NCI-H2081 treated with DMSO at 0.1 percent for 48 hours (cell line): ENCODE measurements at regions not wholly inside any gene's neighbourhood (a gene's known extent, or its start where the extent isn't known, plus 50 kb on each side); places are given as distances from the start of the nearest gene placed in this dataset.
A peak's percentile ranks its signal among the peaks of the same experiment; 100 is the strongest.
"Not testable (repeated sequence)": the region's sequence is repeated elsewhere in the genome, so short reads cannot be mapped to it uniquely, and the experiment has no call there.

Source experiments
- DNase-seq: peaks from one replicate; lab custom pipeline; 2025; lab: John Stamatoyannopoulos, UW

DNA sequence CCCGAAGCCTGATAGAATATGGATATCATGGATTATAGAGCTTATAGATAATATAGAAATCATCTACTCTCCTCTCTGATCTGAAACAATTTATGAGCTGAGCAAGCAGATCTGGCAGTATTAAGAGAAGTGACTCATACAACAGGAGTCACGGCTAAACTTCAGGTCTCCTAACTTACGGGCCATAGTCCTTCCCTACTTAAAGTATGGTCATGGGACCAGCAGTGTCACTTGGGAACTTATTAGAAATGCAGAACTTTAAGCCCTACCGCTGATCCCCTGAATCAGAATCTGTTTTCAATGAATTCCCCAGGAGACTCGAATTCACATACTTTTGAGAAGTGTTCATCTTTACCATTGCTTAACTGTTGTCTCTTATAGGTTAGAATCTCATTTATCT is 195.7 kb upstream of the FANCL start:
- DNase-seq, result no peak

DNA sequence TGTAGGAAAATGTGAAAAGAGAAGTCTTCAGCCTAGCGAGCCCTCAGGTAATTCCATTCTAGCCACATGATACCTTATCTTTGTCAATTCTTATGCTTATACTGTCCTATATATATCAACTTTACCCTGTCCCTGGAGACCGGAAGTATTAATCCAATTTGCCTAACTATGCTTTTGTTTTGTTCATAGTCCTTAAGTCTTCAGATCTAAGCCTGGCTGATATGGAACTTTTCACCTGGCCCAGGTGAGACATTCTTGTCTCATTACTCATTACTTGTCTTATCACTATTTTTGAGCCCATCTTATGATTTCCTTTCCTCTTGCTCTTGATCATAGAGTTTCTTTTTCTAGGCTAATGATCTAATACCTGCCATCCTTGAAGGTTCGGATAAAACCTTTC is 194.1 kb upstream of the FANCL start:
- no peak for DNase-seq

DNA sequence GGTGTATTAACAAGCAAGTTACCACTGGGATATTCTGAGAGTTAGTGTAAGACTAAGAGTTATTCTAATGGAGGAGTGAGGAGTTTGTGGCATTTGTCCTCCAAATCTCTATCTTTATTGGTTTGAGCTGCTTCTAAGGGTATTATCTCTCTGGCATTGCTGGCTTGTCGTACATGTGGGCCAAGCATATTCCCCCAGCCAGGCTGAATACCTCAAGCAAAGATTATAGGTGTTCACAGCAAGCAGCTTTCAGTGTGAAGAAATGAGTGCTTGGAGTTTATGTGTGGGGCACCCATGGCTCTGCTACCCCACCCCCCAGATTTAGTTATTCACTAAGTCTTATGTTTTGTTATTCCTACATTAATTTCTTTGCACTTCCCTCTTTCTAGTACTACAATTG is 193.6 kb upstream of the FANCL start:
- DNase-seq, result no peak

DNA sequence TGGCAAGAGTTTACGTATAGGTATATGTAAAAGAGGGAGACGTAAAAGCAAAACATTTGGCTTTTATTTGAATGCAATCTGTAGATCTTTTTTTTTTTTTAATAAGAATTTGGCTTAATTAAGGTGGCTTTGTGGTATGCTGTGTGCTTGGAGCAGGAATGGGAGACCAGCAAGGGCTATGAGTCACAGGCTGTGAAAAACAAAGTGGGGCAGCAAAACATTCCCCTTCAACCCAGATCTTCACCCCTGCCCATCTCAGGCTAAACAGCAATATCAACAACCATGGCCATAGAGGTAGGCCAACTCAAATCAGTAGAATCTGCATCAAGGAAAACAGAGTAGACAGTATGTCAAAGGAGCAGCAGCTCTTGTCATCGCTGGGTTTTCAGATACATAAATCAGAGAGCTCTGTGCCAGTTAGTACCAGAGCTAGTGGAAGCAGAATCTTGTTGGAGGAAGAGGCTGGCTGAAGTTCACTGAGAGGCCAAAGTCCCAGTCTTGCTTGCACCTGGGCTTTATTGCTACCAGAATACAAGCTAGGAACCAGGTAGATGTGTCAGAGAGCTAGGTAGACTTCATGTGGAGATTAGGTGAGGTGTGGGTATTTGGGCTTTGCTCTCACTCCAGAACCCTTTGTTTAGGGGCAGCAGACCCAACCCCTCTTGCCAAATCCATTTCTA is 191.5 kb upstream of the FANCL start:
- no peak for DNase-seq

DNA sequence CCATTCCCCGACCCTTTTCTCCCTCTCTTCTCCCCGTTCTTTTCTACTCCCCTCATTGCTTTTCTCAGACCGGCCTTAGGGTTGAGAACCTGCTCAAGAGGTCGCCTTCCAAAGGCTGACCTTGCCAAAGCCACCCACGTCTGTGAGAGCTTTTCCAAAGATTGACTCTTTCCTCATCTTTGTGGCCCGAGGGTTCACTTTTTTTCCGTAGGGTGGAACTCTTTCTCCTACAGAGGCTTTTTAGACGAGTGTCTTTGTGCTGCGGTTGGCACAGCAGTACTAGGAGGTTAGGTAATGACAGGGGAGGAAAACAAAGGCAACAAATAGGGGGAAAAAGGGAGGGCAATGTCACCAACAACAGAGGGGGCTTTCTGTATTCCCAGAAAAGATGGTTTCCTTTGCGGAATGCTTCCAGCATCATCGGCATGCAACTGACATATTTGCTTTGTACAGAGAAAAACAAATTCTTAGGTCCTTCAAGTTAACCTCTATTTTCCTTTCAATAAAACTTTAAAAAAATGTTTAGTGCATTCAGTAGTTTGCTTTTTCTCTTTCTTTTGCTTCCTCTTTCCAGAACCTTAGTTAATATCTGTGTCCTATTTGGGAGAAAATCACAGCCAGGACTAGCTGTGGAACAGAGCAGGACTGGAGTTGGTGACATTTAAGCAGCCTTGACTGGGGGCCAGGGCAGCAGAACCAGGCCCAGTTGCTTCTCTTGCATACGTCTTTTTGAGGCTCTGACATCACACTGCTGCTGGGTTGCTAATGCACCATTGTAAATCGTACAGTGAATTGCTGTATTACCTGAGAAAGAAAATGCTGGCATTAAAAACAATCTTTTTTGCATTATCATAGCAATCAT is 188.1 kb upstream of the FANCL start:
- no peak for DNase-seq

DNA sequence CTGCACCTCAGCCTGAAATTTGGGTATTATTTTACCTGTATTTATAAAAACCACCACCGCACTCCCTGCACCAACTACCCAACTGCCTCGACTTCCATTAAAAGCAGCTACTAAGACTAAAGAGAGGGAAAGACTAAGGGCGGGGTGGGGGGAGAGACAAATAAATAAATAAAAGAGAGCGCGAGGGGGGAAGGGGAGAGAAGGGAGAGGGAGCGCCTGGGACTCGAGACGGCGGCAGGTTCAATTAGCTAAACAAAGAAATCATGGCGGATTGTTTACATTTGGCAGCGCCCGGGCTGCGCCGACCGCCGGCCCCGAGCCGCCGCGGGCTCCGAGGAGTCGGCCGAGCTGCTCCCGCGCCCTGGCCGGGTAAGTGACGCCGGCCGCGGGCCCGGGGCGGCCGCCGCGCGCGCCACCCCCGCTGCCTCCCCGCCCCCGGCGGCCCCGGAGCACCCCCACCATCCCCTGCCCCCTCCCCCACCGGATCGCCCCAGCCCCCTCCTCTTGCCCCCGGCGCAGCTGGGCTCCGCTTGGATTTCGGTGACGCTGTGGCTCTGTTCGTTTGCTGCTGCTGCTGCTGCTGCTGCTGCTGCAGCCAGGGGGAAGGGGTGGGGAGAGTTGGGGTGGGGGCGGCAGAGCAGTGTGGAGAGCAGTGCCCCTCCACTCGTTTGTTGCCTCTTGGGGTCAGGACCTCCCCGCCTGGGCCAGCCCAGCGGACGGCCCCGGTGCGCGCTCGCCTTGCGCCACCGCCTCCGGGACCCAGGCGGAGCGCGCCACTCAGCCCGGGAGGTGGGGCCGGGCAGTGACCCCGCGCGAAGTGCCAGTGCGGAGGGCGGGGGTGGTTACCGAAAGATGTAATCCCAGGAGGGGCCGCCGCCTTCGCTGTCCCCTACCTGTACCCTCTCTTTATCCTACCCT is 187.2 kb upstream of the FANCL start:
- DNase-seq, result peak; percentile 33

DNA sequence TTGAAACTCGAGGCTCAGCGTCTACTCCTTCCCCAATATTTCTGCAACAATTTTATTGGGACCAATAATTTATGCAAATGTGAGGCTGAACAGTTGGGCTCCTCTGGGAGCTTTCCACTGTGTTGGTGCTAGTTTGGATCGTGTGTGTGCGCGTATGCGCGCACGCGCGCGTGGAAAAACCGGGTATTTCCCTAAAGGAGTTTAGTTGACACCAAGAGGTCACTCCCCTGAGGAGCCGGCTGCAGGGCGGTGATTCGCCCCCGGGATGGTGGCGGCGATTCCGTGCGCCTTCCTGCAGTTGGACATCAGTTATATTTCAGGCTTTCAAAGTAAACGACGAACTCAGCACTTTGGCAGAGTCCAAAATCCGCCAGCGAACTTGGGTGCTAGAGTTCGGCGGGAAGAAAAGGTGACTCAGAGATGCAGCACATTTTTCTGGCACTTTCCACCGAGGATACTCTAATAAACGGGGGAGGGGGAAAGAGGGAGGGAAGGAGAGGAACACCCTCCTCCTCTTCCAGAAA is 186.5 kb upstream of the FANCL start:
- no peak for DNase-seq

DNA sequence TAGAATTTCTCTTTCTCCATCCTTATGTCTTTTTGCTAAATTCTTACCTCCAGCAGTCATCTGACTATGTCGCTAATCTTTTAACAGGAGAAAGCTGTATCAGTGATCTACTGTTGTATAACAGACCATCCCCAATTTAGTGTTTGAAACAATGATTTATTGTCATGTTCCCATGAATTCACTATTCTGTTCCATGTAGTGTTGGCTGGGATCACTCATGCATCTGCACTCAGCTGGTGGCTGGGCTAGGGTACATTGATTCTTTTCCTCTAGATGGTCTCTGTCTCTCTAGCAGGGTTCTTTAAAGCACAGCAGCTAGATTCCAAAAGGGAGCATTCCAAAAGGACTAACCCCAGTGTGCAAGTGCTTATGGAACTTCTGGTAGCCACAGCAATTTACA is 184.2 kb upstream of the FANCL start:
- DNase-seq, result no peak

DNA sequence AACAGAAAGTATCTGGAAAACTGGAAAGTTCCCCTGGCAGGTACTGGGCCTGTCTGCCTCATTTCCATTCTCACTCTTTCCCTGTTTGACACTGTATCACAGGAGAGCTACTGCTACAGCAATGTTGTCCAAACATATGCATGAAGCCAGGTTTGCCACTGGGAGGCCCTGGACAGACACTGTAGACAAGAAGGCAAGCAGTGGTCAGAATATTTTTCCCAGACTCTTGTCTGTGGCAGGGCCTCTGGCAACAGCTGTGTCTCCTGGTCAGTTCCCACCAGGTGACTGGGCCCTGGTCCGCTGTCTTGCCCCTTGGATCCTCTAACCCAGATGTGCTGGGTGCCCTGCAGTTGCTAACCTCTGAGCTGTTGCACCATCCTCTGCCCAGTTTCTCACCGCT is 178.9 kb upstream of the FANCL start:
- no peak for DNase-seq

DNA sequence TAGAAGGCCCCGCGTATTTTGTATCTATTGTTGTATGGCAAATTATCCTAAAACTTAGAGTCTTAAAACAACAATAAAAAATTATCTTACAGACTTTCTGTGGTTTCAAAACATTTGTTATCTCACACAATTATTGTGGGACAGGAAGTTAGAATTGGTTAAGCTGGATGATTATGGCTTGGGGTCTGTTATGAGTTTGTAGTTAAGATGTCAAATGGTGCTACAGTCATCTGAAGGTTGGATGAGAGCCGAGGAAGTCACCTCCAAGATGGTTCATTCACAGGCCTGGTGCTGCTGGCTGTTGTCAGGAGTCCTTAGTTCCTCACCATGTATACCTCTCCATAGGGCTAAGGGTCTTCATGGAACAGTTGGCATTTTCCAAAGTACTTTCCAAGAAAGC is 175.6 kb upstream of the FANCL start:
- no peak for DNase-seq

DNA sequence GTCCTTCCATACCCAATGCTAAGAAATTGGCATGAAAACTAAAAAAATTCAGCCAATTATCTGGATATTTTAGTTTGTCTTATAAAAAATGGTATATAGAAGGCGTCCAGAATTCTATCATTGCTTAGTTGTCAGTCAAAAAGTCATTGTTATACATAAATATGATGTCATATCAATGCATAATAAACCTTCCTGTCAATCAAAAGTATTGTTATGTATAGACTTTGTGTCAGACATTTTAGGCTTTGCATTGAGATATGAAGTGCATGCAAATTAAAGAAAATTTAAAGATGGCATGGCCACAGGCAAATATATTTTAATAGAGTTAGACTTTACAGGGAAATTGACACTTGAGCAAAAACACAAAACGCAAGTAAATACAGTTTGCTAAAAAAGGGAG is 173.4 kb upstream of the FANCL start:
- no peak for DNase-seq

DNA sequence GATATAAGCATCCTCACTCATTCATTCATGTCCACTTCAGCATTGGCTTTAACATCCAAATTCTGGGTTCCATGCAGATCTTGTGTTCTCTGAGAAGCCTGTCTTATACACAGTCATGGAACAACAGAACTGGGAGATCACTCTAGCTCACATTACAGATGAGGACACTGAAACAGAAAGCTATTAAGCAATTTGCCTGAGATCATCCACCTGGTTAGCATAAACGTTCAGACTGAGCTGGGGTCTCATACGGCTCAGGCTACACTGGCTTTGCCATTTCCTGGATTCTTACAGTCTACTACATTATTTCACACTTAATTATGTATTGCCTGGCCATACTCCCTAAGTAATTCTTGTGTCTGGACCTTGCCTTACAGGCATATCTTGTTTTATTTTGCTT is 169.4 kb upstream of the FANCL start:
- DNase-seq, result no peak

DNA sequence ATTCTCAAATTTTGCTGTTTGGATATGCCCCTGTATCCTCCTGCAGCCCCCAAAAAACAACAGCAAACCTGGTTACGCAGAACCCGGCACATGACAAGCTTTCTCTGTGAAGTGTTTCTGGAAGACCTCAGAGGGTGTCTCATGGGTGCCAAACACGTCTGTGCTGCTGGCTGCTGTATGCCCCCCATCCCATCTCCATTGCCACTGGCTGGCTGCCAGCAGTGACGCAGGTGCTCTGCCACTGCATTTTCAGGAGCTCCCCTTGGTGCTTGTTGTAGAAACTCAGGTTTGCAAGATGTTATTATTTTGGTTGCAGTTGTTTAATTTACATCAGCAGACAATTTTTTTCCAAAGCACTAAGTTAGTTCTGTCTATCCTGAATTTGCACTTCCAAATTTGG is 166.4 kb upstream of the FANCL start:
- DNase-seq, result no peak

DNA sequence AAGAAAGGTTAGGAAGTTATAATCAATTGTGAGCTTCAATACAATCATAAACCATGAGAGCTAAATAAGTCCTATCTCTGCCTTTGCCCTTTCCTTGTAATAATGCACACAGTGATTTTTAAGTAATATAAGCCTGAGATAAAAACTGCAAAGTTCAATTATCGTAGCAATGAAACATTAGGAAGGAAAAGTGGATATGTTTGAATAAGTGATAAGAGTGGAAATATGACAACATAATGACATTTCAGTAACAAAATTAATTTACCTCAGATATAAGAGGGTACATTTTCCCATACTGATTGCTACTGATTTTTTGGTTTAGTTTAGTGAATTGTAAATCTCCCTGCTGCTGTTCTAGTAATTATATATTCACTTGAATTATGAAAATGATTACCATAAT is 164.2 kb upstream of the FANCL start:
- DNase-seq, result no peak

DNA sequence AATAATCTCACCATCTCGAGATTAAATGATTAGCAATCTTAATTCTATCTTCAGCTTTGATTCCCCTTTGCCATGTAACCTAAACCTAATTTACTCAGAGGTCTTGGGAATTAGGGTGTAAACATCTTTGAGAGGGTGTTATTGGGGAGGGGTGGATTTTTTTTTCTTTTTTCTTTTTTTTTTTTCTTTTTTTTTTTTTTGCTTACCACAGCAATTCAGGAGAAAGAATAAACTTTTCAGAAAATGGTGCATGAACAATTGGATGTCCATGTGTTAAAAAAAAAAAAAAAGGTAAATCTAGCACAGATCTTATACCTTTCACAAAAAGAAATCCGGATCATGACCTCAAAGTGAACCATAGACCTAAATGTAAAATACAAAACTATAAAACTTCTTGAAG is 160.8 kb upstream of the FANCL start:
- DNase-seq, result no peak

DNA sequence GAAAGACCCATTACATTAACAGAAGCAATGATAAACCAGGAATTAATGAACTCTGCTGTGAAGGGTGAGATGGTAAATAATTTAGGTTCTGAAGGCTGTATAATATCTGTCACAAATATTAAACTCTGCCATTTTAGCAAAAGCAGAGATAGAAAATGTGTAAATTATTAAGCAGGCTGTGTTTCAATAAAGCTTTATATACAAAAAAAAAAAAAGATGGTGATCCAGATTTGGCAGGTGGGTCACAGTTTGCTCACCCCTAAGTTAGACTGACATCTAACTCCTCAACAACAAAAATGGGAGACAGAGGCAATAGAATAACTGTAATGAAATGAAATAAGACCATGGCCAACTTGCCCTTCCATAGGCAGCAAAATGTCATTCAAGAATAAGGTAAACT is 157.3 kb upstream of the FANCL start:
- no peak for DNase-seq

DNA sequence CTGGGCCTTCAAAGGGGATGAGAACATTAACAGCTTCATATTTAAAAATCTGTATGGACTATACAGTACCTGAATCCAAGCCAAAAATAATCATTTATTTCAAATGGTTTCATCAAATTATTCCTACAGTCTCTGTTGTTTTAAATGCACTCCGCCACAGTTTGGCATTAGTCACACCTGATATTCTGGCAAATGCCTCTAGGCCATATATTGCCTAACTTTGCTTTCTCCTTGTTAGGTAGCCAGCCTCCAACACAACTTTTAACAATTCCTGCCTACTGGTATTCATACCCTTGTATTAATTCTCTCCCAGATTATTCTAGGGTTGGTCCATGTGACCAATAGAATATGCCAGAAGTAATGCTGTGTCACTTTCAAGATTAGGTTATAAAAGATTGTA is 146.6 kb upstream of the FANCL start:
- no peak for DNase-seq

DNA sequence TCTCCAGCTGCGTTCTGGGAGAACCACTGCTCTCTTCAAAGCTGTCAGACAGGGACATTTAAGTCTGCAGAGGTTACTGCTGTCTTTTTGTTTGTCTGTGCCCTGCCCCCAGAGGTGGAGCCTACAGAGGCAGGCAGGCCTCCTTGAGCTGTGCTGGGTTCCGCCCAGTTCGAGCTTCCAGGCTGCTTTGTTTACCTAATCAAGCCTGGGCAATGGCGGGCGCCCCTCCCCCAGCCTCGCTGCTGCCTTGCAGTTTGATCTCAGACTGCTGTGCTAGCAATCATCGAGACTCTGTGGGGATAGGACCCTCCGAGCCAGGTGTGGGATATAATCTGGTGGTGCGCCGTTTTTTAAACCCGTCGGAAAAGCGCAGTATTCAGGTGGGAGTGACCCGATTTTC is 145.8 kb upstream of the FANCL start:
- DNase-seq, result not testable (repeated sequence)

DNA sequence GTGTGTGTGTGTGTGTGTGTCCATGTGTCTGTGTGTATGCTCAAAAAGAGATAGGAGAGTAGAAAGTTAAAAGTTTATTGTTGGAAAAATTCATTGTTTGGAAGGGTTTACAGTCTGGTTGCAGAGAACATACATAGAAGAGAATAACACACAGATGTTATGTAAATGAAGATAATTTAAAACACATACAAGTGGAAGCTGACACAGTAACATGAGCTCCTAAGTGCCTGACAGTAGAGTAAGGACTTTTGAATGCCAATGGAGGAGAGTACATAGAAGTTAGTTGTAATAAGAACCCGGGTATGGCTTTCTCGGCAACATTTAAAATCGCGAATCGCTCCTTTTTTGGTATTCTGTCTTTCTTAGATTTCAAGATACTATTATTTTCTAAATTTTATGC is 137.0 kb upstream of the FANCL start:
- no peak for DNase-seq

DNA sequence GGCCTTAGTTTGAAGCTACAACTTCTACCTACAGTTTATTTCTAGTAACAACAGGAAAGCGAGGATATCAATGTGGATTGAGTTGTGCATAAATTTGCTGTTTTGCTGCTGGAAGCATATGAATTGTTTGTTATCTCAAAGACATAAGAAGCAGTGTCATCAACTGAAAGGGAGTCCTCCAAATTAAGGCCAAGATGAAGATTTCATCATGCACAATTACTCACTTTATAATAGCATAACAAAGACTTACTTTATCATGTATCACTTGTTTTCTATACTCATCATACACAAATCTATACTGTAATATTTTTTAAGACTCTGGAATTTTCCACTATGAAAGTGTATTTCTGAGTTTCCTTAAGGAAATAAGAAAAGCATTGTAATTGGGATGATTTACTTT is 136.1 kb upstream of the FANCL start:
- no peak for DNase-seq

DNA sequence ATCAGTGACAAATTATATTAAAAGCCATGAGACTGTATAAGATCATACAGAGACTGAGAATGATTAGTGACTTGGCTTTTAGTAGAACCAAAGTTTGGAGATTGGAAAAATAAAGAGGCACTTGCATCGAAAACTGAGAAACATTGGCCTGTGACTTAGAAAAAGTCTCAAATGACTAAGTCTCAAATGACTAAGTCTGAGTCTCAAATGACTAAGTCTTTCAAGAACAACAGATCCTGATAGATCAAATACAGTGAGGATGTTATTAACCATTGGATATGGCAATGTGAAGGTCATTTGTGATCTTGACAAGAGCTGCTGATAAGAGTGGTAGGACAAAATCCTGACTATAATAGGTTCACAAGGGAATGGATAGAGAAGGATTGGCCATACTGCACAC is 135.5 kb upstream of the FANCL start:
- no peak for DNase-seq

DNA sequence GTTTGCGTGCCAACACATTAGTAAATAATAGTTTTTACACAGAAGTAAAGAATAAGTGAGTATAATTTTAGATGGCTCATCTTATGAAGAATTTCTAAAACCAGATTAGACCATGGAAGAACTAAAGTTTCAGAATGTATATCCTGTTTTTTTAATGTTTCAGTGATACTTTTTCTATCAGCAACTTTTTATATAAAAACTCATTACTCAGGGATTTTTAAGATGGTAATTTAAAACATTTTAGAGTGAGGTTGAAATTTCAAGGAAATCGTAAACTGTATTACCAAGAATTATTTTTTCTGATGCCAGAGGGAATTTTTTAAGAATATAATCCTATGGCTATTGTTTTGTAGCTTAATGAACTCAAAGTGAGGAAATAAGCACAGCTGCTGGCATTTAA is 128.5 kb upstream of the FANCL start:
- DNase-seq, result no peak

DNA sequence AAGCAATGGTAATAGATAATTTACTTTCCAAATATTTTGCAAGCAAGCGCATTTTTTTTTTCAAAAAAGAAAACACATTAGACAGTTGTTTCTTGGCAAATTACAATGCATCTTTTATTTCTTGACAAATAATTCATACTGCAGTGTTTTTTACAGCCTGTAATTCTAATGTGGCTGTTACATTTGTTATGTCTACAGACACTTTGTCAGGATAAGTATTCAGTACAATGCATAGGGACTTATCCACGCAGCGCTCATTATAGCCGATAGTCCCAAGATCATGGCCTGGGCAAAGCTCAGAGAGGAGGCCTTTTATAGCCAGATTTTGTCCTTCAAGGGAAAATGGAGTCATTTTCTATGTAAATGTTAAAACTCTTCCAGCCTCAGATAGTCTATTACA is 123.0 kb upstream of the FANCL start:
- no peak for DNase-seq
